ENCODE measurements at regions not wholly inside any gene's neighbourhood (a gene's known extent, or its start where the extent isn't known, plus 50 kb on each side); places are given as distances from the start of the nearest gene placed in this dataset.

DNA sequence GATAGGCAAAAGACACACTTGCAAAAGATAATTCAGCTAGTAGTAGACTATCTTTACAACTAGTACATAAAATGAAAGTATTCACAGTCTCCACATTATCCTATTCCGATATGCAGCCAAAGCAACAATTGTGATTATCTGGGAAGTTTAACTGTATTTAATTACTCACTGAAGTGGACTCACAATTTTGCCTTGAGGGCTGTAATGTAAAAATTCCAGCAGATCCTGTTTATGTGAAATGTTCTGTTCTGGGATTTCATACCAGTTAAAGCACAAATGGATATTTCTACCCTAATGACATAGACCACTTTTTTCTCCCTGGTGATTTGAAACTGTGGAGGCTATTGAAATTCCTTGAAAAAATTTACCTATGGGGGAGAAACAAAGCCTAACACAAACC, 474.4 kb upstream of the EDIL3 start:
- no peak overlapping the region for H3K27ac Mint-ChIP-seq (ENCODE audit: unreplicated experiment)
- no peaks in the 10 kb centered on the region for H3K27me3 ChIP-seq (ENCODE audit: insufficient read depth, low read length)
- H3K4me2 ChIP-seq (ENCODE audit: low read length) = no peak overlapping the region
- FAIRE-seq (peak; percentile 13), DNase-seq (ENCODE audit: low read depth) (no peak)
- no peaks in the 10 kb centered on the region for H3K79me2 ChIP-seq (ENCODE audit: insufficient read depth, low read length)
- H3K4me1 ChIP-seq (ENCODE audit: insufficient read depth, low read length) = no peaks in the 10 kb centered on the region
- no peak overlapping the region for H3K27ac ChIP-seq (ENCODE audit: low read depth, low read length)
- H3K9ac ChIP-seq (ENCODE audit: low read length) = no peak overlapping the region
- no peaks in the 10 kb centered on the region for H4K20me1 ChIP-seq (ENCODE audit: insufficient read depth, low read length)
- H3K27me3 Mint-ChIP-seq (ENCODE audit: low read depth, unreplicated experiment) = no peaks in the 10 kb centered on the region
- TF ChIP-seq CTCF (IDR thresholded peaks at IDR 0.05; ENCODE audit: insufficient read depth, low read depth, low read length) = no peak
- TF ChIP-seq EZH2 (IDR thresholded peaks at IDR 0.05; ENCODE audit: insufficient read depth, low read length) = no peak
- no peaks in the 10 kb centered on the region for H3K9me3 Mint-ChIP-seq (ENCODE audit: unreplicated experiment)
- H3K4me3 ChIP-seq (ENCODE audit: insufficient read depth, low read depth, low read length) = no peak overlapping the region
- no peaks in the 10 kb centered on the region for H3K4me1 Mint-ChIP-seq (ENCODE audit: low read depth, unreplicated experiment)
- H3K36me3 ChIP-seq (ENCODE audit: insufficient read depth, low read length) = no peaks in the 10 kb centered on the region
- no peak overlapping the region for H3K4me3 Mint-ChIP-seq (ENCODE audit: unreplicated experiment)
- H2AFZ ChIP-seq (ENCODE audit: low read depth, low read length) = no peak overlapping the region
- H3K36me3 Mint-ChIP-seq (ENCODE audit: low read depth, unreplicated experiment) = no peaks in the 10 kb centered on the region
- no peaks in the 10 kb centered on the region for H3K9me3 ChIP-seq (ENCODE audit: insufficient read depth, low read depth, low read length)

DNA sequence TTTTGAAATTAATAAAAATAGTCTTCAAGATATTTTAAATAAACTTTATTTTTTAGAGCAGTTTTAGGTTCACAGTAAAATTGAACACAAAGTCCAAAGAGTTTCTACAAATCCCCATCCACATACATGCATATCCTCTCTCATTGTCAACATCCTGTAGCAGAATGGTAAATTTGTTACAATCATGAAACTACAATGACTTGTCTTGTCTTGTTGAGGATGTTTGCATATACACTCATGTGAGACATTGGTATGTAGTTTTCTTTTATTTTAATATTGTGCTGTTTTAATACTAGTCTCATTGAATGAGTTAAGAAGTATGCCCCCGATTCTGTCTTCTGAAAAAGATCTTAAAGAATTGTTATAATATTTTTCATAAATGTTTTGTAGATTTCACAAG, 447.0 kb upstream of the EDIL3 start:
- Histone ChIP-seq H2AFZ (ENCODE audit: low read depth, low read length) (no peak overlapping the region), H3K36me3 (ENCODE audit: insufficient read depth, low read length) (no peaks in the 10 kb centered on the region), H3K9ac (ENCODE audit: low read length) (no peak overlapping the region), H3K79me2 (ENCODE audit: insufficient read depth, low read length) (no peaks in the 10 kb centered on the region), H3K27ac (ENCODE audit: low read depth, low read length) (no peak overlapping the region), H3K4me1 (ENCODE audit: insufficient read depth, low read length) (no peaks in the 10 kb centered on the region), H3K4me2 (ENCODE audit: low read length) (no peak overlapping the region), H3K9me3 (ENCODE audit: insufficient read depth, low read depth, low read length) (peaks cover 7% of the 10 kb centered on the region), H3K4me3 (ENCODE audit: insufficient read depth, low read depth, low read length) (no peak overlapping the region), H3K27me3 (ENCODE audit: insufficient read depth, low read length) (no peaks in the 10 kb centered on the region), H4K20me1 (ENCODE audit: insufficient read depth, low read length) (no peaks in the 10 kb centered on the region)
- Mint-ChIP-seq H3K4me3 (ENCODE audit: unreplicated experiment) (no peak overlapping the region), H3K4me1 (ENCODE audit: low read depth, unreplicated experiment) (no peaks in the 10 kb centered on the region), H3K27ac (ENCODE audit: unreplicated experiment) (no peak overlapping the region), H3K9me3 (ENCODE audit: unreplicated experiment) (peaks cover 3% of the 10 kb centered on the region), H3K27me3 (ENCODE audit: low read depth, unreplicated experiment) (no peaks in the 10 kb centered on the region), H3K36me3 (ENCODE audit: low read depth, unreplicated experiment) (no peaks in the 10 kb centered on the region)
- DNase-seq (ENCODE audit: low read depth) (no peak), FAIRE-seq (no peak)
- no peak for TF ChIP-seq CTCF (IDR thresholded peaks at IDR 0.05; ENCODE audit: insufficient read depth, low read depth, low read length)
- TF ChIP-seq EZH2 (IDR thresholded peaks at IDR 0.05; ENCODE audit: insufficient read depth, low read length) = no peak

DNA sequence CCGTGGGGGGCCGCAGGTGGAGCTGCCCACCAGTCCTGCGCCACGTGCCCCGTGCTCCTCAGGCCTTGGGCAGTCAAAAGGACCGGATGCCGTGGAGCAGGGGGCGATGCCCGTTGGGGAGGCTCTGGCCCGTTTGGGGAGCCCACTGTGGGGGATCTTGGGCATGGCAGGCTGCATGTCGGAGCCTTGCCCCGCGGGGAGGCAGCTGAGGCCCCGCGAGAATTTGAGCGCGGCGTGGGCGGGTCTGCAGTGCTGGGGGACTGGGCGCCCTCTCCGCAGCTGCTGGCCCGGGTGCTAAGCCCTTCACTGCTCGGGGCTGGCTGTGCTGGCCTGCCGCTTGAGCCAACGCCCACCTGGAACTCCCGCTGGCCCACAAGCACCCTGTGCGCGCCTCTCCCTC, 445.6 kb upstream of the EDIL3 start:
- Histone ChIP-seq H3K27me3 (ENCODE audit: insufficient read depth, low read length) (no peaks in the 10 kb centered on the region), H3K9ac (ENCODE audit: low read length) (no peak overlapping the region), H3K79me2 (ENCODE audit: insufficient read depth, low read length) (no peaks in the 10 kb centered on the region), H3K4me2 (ENCODE audit: low read length) (no peak overlapping the region), H3K4me1 (ENCODE audit: insufficient read depth, low read length) (no peaks in the 10 kb centered on the region), H3K36me3 (ENCODE audit: insufficient read depth, low read length) (no peaks in the 10 kb centered on the region), H4K20me1 (ENCODE audit: insufficient read depth, low read length) (no peaks in the 10 kb centered on the region), H3K9me3 (ENCODE audit: insufficient read depth, low read depth, low read length) (peaks cover 7% of the 10 kb centered on the region), H3K4me3 (ENCODE audit: insufficient read depth, low read depth, low read length) (no peak overlapping the region), H3K27ac (ENCODE audit: low read depth, low read length) (no peak overlapping the region), H2AFZ (ENCODE audit: low read depth, low read length) (no peak overlapping the region)
- TF ChIP-seq CTCF (IDR thresholded peaks at IDR 0.05; ENCODE audit: insufficient read depth, low read depth, low read length) = no peak
- no peaks in the 10 kb centered on the region for H3K36me3 Mint-ChIP-seq (ENCODE audit: low read depth, unreplicated experiment)
- FAIRE-seq = no peak
- H3K9me3 Mint-ChIP-seq (ENCODE audit: unreplicated experiment) = peaks cover 3% of the 10 kb centered on the region
- no peak overlapping the region for H3K4me3 Mint-ChIP-seq (ENCODE audit: unreplicated experiment)
- no peaks in the 10 kb centered on the region for H3K27me3 Mint-ChIP-seq (ENCODE audit: low read depth, unreplicated experiment)
- H3K27ac Mint-ChIP-seq (ENCODE audit: unreplicated experiment) = no peak overlapping the region
- no peak for DNase-seq (ENCODE audit: low read depth)
- no peaks in the 10 kb centered on the region for H3K4me1 Mint-ChIP-seq (ENCODE audit: low read depth, unreplicated experiment)
